ENCODE measurements at regions not wholly inside any gene's neighbourhood (a gene's known extent, or its start where the extent isn't known, plus 50 kb on each side); places are given as distances from the start of the nearest gene placed in this dataset.

GRCh38 chr9:81855538-81855937, 72.7 kb upstream of the SPATA31D4 start:
- TF ChIP-seq POLR2A (IDR thresholded peaks at IDR 0.05; ENCODE audit: low read depth, low read length) (no peak), CTCF (IDR thresholded peaks at IDR 0.05; ENCODE audit: extremely low read depth in 1 of 2, insufficient read depth in 1 of 2, low read depth in 1 of 2, low read length in 2 of 2) (no peak), MAX (IDR thresholded peaks at IDR 0.05; ENCODE audit: insufficient read depth, insufficient read length) (no peak), POLR2AphosphoS5 (IDR thresholded peaks at IDR 0.05; ENCODE audit: insufficient read depth, low read depth, low read length) (no peak), EZH2 (IDR thresholded peaks at IDR 0.05; ENCODE audit: borderline replicate concordance, low read depth, low read length, severe bottlenecking) (no peak), JUN (IDR thresholded peaks at IDR 0.05; ENCODE audit: borderline replicate concordance, insufficient read depth, insufficient read length, low read depth) (no peak), MYC (IDR thresholded peaks at IDR 0.05; ENCODE audit: low read depth, low read length) (no peak), GATA2 (IDR thresholded peaks at IDR 0.05; ENCODE audit: insufficient read depth, insufficient read length, low read depth, low read length) (no peak), FOS (IDR thresholded peaks at IDR 0.05; ENCODE audit: borderline replicate concordance, insufficient read depth, low read length) (no peak)

Measured in endothelial cell of umbilical vein (primary cell).